ENCODE measurements at regions not wholly inside any gene's neighbourhood (a gene's known extent, or its start where the extent isn't known, plus 50 kb on each side); places are given as distances from the start of the nearest gene placed in this dataset.

DNA sequence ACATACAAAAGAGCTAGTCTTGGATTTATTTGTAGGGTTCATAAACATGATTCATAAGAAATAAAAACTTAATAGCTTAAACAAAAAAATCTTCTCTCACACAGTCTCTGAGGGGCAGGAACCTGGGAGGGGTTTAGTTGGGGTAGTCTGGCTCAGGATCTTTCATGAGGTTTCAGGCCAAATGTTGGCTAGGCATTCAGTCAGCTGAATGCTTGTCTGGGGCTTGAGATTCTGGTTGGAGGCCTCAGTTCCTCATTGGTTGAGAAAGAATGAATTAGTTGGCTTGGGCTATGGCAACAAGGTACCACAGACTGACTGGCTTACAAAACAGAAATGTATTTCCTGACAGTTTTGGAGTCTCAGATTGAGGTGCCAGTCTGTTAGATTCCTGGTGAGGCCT lies 74.3 kb downstream of the ANKRD7 start:
- DNase-seq (no peak), ATAC-seq (no peak)

DNA sequence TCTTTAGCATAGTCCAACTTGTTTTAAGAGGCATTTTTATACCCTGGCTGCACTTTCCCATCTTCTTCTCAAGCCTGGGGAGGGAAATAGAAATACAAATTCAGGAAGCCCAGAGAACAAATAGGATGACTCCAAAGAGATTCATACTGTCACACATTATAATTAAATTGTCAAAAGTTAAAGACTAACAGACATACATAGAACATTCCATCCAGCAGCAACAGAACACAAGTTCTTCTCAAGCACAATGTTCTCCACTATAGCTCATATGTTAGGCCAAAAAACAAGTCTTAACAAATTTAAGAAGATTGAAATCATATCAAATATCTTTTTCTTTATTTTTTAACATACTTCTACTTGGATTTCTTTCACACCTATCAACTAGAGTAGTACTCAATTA lies 75.7 kb downstream of the ANKRD7 start:
- ATAC-seq, result no peak
- intact Hi-C loops (cut with micrococcal nuclease), result no loop called here
- no peak for DNase-seq

More for the DNA sequence above, 74.3 kb downstream of the ANKRD7 start:
- intact Hi-C loops (cut with micrococcal nuclease), result no loop called here

DNA sequence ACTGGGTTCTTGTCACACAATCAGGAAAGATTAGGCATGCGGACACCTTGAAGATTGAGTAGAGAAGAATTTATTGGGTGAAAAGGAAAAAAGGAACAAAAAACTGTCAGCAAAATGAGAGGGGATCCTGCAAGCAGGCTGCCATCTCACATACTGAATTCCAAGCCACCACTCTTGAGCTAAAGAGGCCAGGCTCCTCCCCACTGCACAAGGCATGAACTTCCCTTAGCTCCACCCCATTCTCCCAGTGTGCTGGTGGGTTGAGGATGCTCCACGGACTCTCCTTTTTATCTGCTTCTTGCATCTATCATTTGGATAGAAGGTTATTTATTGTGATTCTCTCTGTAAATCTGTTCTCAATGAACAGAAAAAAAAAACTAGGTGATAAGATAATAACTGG lies 79.6 kb downstream of the ANKRD7 start:
- ATAC-seq (no peak), DNase-seq (no peak)
- intact Hi-C loops (cut with micrococcal nuclease), result no loop called here

DNA sequence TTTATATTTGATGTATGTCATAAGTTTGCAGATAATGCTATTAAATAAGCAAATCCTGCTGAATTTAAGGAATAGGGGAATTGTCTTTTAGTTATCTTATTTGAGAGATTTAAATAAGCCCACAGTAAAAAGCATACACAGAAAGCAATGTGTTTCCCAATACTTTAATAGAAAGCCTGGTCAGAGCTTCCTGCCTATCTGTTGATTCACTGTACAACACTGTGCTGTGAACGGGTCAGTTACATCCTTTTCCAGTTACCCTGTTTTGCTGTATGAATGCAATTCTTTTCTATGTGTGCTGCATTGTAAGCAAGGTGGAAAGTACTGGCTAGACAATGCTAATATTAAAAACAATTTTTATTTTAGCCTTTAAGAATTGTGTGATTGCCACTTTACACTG lies 81.2 kb downstream of the ANKRD7 start:
- DNase-seq (no peak), ATAC-seq (no peak)
- intact Hi-C loops (cut with micrococcal nuclease), result no loop called here

DNA sequence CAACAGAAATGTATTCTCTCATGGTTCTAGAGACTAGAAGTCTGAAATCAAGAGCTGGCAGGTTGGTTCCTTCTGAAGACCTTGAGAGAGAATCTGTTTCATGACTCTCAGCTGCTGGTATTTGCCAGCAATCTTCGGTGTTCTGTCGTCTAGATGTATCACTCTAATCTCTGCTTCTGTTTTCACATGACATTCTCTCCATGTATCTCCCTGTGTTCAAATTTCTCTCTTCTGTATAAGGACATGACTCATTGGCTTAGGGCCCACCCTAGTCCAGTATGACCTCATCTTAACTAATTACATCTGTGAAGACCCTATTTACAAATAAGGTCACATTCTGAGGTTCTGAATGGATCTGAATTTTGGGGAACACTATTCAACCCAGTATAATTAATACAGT lies 82.3 kb downstream of the ANKRD7 start:
- ATAC-seq, result no peak
- no peak for DNase-seq
- intact Hi-C loops (cut with micrococcal nuclease), result no loop called here

DNA sequence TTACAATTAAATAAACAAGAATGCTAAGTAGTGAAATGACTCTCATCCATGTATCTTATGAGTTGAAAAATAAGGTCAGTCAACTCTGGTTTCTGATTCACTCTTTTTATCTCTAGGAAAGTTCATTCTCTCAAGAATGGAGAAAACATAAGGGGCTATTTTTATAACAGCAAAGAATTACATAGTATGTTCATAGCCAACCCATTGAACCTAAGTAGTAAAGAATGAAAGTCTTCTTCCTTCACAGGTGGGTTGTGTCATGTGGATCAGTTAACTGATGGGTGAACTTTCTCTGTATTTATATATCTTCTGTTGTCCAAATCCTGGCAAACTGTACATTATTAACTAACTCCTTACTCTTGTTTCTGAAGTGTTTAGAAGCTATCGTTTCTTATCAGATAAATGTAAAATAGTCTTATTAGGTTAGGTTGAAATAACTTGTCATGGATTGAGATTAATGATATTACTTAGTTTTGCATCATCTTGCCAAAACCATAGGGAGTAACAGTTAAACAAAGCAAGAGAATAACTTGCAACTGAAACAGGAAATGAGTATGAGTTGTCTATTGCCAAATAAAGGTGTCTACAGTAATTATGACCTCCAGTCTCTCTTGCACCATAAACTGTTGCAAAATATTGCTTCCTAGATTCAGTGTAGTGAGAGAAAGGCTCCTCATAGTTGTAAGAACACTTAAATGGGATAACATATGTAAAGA lies 86.8 kb downstream of the ANKRD7 start:
- ATAC-seq (no peak), DNase-seq (no peak)

DNA sequence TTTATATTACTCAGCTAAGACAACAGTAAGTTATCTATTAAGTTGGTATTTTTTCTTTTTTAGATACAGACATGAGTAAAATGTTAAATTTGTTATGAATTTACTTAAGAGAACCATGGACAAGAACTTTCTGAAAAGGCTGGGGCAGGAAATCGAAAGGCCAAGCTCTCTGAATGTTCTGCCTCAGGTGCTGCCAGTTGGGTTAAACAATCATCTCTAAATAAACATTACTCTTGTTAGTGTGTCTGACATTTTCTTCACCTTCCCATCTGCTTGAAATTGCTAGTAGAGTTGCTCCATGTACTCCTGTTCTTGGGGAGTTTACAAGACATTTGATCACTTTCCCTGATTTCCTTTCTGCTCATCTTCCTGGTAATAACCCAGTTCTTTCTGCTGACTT lies 87.5 kb downstream of the ANKRD7 start:
- no peak for DNase-seq
- intact Hi-C loops (cut with micrococcal nuclease), result no loop called here
- ATAC-seq, result no peak

More for the DNA sequence above, 86.8 kb downstream of the ANKRD7 start:
- intact Hi-C loops (cut with micrococcal nuclease), result no loop called here

DNA sequence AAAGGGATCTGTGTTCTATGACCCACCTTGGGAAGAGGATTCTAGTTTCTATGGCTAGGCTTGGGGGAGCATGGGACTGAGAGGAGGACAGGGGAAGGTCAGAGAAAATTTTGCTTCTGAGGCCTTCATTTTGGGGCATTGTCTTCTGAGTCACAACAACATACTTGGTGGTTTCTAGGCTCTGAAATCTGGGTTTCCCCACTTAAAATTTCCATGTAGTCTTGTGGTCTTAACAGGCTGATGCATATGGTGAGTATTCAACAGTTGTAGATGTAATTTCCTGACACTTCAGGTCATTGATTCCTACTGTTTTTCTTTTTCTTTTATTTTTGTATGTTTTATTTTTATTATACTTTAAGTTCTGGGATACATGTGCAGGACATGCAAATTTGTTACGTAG lies 88.5 kb downstream of the ANKRD7 start:
- ATAC-seq (no peak), DNase-seq (no peak)
- intact Hi-C loops (cut with micrococcal nuclease), result no loop called here

DNA sequence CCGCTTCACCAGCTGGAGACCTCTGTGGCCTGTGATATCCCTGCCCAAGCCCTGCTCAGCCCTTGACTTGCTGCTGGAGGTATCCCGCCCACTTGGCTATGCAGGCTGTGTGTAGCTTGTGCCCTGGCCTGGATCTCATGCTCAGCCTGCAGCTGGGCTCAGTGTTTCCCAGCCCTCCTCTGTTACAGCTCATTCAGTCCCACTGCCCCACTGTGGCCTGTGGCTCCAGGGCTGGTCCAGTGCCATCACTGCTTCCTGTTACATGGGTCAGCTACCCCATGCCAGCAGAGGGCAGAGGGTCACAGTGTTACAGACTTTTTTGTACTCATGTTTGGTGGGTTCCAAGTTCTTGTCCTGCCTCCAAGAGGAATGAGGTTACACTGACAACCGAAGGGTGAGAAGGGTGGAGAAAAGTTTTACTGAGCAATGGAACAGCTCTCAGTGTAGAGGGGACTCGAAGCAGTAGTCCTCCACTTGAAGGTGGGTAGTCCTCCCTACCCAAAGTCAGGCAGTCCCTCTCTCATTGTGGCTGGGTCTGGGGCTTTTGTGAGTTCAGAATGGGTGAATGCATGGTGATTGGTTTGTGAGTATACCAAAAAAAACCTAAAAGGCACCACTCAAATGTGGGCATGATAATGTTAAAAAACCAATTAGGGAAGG lies 100.4 kb downstream of the ANKRD7 start:
- DNase-seq (no peak), ATAC-seq (no peak)
- intact Hi-C loops (cut with micrococcal nuclease), result no loop called here

DNA sequence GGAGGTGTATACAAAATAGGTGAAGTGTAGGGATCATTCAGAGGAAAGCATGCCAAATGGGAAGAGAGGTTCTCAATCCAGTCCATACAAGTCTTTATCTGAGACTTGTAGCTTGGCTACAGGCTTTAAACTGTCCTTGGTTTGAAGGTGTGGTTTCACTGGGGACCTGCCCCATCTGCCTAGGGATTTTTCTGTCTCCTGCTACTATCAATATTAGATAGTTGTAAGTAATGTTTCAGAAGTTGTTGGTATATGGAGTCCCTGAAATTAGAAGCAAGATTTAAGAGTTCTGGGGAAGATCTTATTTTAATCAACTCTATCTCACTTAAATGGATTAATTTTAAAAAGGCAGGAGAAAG lies 100.9 kb downstream of the ANKRD7 start:
- ATAC-seq (no peak), DNase-seq (no peak)
- intact Hi-C loops (cut with micrococcal nuclease), result no loop called here

DNA sequence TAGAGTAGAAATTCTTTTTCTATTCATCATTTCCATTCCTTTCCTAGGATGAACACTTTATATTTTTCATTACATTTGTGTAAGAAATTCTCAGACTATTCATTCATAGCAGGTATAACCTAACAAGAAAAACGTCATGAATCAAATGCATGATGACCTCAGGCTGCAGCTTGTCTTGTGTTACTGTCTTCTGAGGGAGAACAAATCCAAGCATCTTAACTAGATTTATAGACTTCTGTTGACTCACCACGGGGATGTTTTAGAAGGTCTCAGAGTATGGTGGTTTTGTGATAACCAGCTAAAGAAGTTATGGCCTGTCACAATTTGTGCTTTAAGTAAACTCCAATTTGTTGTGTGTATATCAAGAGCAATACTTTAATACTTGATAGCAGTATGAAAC lies 102.7 kb downstream of the ANKRD7 start:
- DNase-seq (no peak), ATAC-seq (no peak)
- intact Hi-C loops (cut with micrococcal nuclease), result no loop called here

DNA sequence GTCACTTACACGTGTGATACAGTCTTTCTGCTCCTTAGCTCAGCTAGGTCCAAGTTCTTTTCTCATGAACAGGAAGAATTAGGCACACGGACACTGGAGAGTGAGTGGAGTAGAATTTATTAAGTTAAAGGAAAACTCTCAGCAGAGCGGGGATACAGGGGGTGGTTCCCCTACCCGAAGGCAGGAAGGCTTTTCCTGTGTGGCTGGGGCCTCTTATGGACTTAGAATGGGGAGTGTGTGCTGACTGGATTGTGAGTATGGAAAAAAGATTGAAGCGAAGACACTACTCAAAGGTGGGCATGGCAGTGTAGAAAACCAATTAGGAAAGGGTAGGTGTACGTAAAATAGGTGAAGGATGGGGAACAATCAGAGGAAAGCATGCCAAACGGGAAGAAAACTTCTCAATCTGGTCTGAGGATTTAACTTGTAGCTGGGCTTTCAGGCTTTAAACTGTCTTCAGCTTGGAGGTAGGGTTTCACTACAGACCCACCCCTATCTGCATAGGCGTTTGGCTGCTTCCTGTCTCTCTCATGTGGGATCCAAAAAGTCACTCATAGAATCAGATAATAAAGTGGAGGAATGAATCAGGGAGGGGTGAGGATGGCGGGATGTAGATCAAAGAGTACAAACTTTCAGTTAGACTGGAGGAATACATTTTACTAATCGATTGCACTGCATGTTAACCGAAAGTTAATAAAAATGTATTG lies 104.2 kb downstream of the ANKRD7 start:
- ATAC-seq, result no peak
- intact Hi-C loops (cut with micrococcal nuclease), result no loop called here
- DNase-seq, result no peak

DNA sequence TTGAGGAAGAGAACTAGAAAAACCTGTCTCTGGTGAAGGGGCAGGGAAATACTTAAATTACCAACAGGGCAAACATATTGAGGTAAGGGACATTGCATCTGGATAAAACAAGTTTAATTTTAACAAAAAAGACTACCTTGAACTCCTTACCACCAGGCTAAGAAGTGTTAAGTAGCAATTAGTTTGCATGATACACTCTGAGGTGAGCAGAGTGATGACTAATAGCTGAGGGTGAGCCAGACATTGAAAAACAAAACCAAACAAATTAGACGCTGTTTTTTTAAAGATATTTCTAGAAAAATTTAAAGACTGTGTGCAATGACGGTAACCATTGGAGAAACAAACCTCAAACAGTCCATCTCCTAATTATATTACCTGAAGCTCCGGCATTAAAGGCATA lies 105.9 kb downstream of the ANKRD7 start:
- no peak for ATAC-seq
- intact Hi-C loops (cut with micrococcal nuclease), result no loop called here
- no peak for DNase-seq

DNA sequence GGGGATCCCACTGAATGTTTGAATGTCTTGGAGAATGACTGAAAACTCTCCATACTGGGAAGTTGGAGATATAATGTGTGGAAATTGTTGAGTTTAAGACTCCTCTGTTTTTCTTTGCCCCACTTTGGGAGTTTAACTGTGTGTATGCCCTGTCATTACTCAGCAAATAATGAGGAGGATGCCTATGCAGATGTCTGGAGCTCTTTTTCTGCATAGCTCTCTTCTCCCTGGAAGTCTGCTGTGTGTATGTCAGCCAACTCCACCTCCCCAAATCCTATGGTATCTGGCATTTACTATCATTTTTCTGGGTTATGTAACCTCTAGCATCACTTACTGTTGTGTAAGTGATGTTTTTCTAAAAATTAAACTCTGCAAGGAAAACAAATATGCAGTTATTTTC lies 122.2 kb downstream of the ANKRD7 start:
- intact Hi-C loops (cut with micrococcal nuclease), result no loop called here
- DNase-seq, result no peak
- no peak for ATAC-seq

DNA sequence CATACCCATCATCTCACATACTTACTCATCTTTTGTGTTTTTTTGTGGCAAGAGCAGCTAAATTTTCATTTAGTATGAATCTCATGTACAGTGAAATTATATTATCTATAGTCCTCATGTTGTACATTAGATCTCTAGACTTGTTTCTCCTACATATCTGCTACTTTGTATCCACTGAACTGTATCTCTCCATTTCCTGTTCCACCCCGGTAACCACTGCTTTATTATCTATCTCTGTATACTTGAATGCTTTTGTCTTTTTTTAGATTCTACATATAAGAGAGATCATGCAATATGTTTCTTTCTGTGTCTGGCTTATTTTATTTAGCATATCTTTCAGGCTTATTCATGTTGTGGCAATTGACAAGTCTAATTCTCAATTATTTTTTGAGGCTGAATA lies 125.1 kb downstream of the ANKRD7 start:
- no peak for ATAC-seq
- DNase-seq, result no peak
- intact Hi-C loops (cut with micrococcal nuclease), result no loop called here

DNA sequence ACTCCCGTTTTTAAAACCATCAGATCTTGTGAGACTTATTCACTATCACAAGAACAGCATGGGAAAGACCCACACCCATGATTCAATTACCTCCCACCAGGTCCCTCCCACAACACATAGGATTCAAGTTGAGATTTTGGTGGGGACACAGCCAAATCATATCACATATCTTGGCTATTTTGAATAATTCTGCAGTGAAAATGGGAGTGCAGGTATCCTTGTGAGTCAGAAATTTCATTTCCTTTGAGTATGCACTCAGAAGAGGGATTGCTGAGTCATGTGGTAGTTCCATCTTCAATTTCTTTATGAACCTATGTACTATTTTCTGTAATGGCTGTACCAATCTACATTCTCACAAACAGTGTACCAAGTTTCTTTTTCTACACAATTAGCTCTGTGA lies 125.8 kb downstream of the ANKRD7 start:
- intact Hi-C loops (cut with micrococcal nuclease), result no loop called here

DNA sequence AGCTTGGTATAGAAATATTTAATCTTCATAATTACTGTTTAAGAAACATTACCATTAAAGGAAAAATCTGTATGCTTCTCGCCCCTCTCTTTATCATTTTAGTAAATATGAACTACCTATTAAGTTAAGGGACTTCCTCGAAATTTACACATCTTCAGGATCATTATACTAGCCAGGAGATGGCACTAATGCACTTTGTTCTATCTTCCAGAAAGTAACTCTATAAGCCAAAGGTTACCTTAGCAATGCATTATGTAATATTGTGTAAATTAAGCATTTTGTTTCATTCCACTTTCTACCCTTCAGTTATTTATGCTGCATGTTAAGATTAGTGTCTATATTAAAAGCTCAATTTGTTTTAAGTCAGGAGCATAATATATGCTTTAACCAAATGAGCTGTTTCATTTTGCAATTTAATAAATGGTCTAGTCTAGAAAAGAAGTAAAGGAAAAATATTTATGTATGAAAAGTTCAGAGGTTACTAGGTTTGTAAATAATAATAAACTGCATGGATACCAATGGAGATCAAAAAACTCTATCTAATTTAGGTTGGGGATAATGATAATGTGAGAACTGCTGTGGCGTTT lies 128.5 kb downstream of the ANKRD7 start:
- intact Hi-C loops (cut with micrococcal nuclease), result no loop called here
- no peak for ATAC-seq
- DNase-seq, result no peak

More for the DNA sequence above, 125.8 kb downstream of the ANKRD7 start:
- DNase-seq (no peak), ATAC-seq (no peak)

DNA sequence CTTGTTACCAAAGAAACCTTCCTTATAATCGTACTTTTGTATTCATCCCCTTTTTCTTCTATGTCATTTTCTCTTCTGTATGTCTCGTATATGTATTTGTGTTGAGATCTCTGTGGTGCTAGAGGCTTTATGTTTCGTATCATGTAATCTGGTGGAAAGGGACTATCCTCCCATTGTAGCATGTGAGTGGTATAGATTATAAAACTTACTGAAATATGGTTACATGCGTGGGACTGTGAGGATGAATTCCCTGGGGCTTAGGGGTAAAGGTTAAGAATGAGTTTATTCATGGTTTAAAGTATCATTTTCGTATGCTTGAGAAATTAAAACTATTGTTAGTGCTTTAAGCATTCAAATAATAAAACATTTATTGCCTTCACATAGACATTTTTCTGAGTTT lies 141.9 kb downstream of the ANKRD7 start:
- DNase-seq (no peak), ATAC-seq (no peak)
- intact Hi-C loops (cut with micrococcal nuclease), result no loop called here

DNA sequence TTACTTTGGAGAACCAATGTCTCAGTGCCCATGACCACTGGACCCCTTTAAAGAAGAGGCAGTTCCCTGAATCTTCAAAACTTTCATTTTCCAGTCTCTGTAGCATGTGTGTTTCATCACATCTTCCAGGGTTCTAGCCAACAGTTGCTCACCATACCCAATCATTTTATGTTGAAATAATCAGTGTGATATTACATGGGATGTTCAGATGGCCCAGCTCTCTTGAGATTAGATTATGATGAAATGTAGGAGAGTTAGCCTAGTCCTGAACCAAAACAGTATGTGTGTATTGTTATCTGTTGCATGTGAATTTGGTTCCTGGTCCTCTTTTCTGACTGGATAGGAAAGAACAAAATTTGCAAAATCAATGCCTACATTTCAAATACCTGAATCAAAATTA lies 144.5 kb downstream of the ANKRD7 start:
- intact Hi-C loops (cut with micrococcal nuclease), result no loop called here
- ATAC-seq (no peak), DNase-seq (no peak)

DNA sequence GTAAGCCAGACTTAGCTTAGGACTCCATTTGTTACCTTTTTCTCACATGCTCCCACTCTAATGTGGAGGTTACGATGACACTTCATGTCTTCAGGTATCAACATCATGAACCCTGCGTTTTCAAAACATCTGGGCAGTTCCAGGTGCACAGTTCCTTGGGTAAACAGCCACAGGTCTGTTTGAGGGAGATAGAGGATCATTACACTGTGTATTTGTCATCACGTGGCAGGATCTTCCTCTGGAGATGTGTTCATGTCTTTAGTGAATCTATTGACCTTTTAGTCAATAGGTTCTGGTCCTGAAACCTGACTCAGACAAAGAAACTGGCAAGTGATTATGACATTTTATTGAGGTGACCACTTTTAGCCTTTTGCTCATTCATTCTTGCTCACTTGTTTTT lies 145.5 kb downstream of the ANKRD7 start:
- DNase-seq, result no peak
- no peak for ATAC-seq
- intact Hi-C loops (cut with micrococcal nuclease), result no loop called here

Measured in left ventricle myocardium superior (tissue), 1 donor.